GM23338 (cell line): ENCODE measurements at regions not wholly inside any gene's neighbourhood (a gene's known extent, or its start where the extent isn't known, plus 50 kb on each side); places are given as distances from the start of the nearest gene placed in this dataset.

Experiments
- EZH2 ChIP-seq: fragments of 200-600 bp; sonication (generic); IDR thresholded peaks from one replicate; pipeline ENCODE4 v1.8.0; 2017; ENCODE audit warnings: antibody characterized with exemption, mild to moderate bottlenecking, low read depth; ENCODE audit not compliant: unreplicated experiment
- TF ChIP-seq, protein P1 (sequence below), 2 experiments: fragments of 200-600 bp in 1 of 2; sonication (generic) in 1 of 2; conservative IDR thresholded peaks; 2 replicates each; pipeline versions ENCODE4 v1.5.1 to v1.6.1; 2016 to 2017; ENCODE audit warnings: antibody characterized with exemption in 2 of 2, low read depth in 2 of 2, mild to moderate bottlenecking in 2 of 2, moderate library complexity in 1 of 2
- TF ChIP-seq, protein P2 (sequence below): IDR thresholded peaks from one replicate; pipeline ENCODE4 v1.6.1; 2018; ENCODE audit warnings: antibody characterized with exemption; ENCODE audit not compliant: unreplicated experiment
- TF ChIP-seq, protein P3 (sequence below): IDR thresholded peaks from 2 replicates; pipeline ENCODE4 v1.6.1; 2016; ENCODE audit warnings: antibody characterized with exemption

DNA sequence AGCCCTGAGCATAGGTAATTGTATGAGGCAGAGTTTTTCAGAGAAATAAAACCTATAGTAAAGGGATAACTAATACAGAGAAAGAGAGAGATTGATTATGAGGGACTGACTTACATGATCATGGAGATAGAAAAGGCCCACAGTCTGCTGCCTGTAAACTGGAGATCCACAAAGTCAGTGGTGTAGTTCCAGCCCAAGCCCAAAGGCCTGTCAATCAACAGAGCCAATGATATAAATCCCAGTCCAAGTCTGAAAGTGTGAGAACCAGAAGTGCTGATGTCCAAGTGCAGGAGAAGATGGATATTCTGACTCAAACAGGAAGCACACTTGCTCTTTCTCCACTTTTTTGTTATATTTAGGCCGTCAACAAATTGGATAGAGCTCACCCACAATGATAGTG is 340.1 kb upstream of the RGS18 start:
- TF ChIP-seq, protein P1, sequence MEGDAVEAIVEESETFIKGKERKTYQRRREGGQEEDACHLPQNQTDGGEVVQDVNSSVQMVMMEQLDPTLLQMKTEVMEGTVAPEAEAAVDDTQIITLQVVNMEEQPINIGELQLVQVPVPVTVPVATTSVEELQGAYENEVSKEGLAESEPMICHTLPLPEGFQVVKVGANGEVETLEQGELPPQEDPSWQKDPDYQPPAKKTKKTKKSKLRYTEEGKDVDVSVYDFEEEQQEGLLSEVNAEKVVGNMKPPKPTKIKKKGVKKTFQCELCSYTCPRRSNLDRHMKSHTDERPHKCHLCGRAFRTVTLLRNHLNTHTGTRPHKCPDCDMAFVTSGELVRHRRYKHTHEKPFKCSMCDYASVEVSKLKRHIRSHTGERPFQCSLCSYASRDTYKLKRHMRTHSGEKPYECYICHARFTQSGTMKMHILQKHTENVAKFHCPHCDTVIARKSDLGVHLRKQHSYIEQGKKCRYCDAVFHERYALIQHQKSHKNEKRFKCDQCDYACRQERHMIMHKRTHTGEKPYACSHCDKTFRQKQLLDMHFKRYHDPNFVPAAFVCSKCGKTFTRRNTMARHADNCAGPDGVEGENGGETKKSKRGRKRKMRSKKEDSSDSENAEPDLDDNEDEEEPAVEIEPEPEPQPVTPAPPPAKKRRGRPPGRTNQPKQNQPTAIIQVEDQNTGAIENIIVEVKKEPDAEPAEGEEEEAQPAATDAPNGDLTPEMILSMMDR (conservative IDR thresholded peaks at IDR 0.05; ENCODE audit: low read depth in 2 of 2): no peak
- TF ChIP-seq EZH2: no peak
- TF ChIP-seq, protein P2, sequence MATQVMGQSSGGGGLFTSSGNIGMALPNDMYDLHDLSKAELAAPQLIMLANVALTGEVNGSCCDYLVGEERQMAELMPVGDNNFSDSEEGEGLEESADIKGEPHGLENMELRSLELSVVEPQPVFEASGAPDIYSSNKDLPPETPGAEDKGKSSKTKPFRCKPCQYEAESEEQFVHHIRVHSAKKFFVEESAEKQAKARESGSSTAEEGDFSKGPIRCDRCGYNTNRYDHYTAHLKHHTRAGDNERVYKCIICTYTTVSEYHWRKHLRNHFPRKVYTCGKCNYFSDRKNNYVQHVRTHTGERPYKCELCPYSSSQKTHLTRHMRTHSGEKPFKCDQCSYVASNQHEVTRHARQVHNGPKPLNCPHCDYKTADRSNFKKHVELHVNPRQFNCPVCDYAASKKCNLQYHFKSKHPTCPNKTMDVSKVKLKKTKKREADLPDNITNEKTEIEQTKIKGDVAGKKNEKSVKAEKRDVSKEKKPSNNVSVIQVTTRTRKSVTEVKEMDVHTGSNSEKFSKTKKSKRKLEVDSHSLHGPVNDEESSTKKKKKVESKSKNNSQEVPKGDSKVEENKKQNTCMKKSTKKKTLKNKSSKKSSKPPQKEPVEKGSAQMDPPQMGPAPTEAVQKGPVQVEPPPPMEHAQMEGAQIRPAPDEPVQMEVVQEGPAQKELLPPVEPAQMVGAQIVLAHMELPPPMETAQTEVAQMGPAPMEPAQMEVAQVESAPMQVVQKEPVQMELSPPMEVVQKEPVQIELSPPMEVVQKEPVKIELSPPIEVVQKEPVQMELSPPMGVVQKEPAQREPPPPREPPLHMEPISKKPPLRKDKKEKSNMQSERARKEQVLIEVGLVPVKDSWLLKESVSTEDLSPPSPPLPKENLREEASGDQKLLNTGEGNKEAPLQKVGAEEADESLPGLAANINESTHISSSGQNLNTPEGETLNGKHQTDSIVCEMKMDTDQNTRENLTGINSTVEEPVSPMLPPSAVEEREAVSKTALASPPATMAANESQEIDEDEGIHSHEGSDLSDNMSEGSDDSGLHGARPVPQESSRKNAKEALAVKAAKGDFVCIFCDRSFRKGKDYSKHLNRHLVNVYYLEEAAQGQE: no peak
- TF ChIP-seq, protein P3, sequence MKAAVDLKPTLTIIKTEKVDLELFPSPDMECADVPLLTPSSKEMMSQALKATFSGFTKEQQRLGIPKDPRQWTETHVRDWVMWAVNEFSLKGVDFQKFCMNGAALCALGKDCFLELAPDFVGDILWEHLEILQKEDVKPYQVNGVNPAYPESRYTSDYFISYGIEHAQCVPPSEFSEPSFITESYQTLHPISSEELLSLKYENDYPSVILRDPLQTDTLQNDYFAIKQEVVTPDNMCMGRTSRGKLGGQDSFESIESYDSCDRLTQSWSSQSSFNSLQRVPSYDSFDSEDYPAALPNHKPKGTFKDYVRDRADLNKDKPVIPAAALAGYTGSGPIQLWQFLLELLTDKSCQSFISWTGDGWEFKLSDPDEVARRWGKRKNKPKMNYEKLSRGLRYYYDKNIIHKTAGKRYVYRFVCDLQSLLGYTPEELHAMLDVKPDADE: no peak
